Left renal cortex interstitium (tissue), 4 donors: ENCODE measurements at regions not wholly inside any gene's neighbourhood (a gene's known extent, or its start where the extent isn't known, plus 50 kb on each side); places are given as distances from the start of the nearest gene placed in this dataset.
A peak's percentile ranks its signal among the peaks of the same experiment; 100 is the strongest.

ENCODE experiments used
- DNase-seq, 4 donors: peaks; one replicate each; pipeline ENCODE4 v3.0.0-alpha.2; 2013; ENCODE audit warnings: low read depth in 4 of 4, low spot score in 2 of 4, missing footprints in 1 of 4

DNA sequence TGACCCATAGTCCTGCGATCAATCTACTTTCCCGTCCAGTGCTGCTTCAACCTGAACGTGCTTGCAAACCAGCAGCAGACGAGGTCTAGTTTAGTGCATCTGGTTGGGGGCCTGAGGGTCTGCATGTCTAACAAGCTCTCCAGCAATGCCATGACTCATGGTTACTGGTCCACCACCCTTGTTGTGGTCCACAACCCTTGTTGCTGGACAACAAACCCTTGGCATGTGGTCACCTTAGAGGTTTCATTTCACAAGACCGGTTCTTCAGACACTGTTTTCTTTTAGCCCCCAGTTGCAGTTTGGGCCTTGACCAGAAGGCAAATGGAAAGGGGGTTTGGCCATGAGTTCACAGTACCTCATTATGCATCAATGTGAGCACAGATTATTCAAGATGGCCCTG, 424.8 kb downstream of the QKI start:
- DNase-seq, result no peak

GRCh38 chr6:163837691-163838431, 423.3 kb downstream of the QKI start:
- peak; percentile 68 to 85 (median 80) for DNase-seq

- DNase-seq, result peak in 1 of 4 donors; percentile 20
Observed at GRCh38 chr6:163836876-163837690, 422.6 kb downstream of the QKI start.

DNA sequence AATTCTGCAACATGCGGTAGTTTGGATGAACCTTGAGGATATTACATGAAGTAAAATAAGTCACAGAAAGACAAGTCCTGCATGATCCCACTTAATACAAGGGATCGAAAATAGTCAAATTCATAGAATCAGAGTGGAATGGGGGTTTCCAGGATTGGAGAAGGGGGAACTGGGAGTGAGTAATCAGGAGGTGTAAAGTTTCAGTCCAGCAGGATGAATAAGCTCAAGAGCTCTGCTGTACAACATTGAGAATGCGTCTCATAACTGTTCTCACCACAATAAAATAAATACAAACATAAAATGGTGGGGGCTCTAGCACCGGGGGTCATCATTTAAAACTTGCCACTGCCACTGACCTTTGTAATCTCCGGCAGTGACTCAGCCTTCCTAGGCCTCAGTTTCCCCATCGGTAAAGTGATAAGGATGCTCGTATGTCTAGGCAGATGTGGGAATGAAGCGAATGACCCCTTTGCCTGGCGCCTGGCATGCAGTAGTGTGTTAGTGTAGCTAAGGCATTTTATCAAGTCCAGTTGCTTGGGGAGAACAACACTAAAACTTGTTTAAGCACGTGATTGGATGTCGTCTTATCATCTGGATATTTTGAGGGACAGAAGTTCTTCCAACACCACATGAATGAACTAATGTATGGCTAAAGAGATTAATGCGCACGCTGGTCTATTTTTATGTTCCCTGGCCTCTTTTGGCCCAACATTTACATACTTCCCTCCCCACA, 421.1 kb downstream of the QKI start:
- DNase-seq, result no peak

DNA sequence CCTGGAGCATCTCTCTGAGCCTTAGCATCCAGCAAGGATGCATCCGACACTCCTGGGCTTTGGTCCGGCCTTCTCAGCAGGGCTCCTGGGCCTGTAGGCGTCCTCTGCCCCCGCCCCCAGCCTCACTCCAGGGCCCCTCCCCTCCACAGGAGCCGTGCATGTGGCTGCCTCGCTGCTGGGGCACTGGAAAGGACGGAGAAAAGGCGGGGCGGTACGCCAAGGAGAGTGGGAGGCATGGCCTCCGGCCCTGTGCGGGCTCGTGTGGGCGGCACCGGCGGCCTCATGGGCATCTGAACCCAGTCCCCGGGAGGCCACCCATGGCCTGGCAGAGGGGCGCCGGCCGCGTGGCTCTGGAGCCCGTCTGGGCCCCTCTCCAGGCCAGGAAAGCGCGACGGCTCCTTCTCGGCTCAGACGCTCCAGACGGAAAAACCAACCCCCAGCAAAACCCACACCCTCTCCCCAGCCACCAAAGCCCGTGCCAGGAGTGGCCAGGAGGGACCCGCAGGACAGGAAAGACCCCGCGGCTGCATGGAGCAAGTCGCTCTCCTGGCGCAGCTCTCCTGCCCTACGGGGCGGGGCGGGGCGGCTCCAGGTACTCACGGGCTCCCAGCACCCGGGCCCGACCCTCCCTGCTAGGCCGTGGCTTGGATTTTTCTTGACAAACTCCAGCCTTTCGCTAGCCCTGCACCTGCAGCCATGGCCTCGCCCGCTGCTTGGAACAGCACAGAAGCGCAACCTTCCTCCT, 419.9 kb downstream of the QKI start:
- no peak for DNase-seq

DNA sequence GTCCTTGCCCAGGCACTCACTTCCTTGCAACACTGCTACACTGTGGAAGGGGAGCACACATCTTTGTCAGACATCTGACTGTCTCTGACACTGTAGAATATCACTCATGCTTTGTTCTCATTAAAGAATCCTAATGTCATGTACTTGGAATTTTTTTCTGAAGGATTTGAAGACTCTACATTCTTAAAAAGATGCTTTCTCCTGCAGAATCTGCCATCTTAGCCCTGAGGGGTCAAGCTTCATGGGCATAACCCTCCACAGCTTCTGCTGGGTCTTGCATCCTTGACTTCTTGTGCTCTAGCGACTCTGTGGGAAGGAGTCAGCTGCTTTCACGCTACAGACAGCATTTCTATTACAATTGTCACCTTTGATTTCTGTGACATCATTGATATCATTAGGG, 417.2 kb downstream of the QKI start:
- no peak for DNase-seq

DNA sequence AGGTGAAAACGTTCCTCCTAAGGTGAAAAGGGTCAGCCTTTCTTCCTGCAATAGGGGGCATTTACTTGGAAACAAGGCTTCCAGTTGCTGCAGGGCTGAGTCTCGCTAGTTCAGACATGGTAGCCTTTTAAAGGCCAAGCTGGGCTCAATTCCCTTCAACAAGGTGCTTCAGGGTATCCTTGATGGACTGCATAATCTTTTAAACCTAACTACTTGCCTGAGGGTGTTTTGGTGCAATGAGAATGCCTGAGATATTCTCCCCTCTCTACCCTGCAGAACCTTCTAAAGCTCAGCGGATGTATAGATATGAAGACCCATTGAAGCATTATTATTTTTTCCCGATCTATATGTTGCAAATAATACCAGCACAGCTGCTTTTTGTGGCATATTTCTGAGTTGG, 416.1 kb downstream of the QKI start:
- DNase-seq, result no peak

DNA sequence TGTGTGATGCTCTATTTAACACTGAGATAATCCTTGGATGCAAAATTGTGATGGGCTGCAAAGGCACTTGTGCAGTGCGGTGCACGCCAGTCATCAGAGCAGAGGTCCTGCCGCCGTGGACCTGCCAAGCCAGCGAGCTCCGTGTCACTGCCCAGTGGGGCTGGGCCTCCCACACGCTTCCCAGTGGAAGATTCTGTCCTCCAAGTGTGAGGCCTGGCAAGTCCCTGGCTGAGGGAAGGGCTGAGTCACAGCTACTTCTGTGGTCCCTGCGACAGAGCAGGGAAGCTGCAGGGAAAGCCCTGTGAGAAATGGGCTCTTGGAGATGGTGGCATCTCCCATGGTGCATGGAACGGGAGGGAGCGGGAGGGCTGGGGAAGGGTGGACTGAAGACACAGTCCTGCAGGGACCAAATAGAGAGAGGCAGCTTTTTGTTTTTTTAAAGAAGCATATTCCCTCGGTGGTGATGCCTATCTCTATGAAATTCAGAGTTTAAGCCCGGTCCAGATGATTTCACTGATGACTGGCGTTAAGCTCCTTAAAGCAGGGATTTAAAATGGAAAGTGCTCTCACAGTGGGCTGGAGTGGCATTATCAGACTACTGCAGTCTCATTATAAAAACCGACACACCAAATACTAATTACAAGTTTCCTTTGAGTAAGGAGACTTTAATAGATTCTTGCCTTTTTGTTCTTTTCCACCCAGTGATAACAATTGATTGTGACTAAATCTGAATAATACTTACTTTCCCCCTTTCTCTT, 413.7 kb downstream of the QKI start:
- DNase-seq, result no peak

GRCh38 chr6:163827143-163827542, 412.6 kb downstream of the QKI start:
- DNase-seq, result no peak

- DNase-seq, result no peak
Observed at GRCh38 chr6:163826629-163827028, 412.1 kb downstream of the QKI start.

DNA sequence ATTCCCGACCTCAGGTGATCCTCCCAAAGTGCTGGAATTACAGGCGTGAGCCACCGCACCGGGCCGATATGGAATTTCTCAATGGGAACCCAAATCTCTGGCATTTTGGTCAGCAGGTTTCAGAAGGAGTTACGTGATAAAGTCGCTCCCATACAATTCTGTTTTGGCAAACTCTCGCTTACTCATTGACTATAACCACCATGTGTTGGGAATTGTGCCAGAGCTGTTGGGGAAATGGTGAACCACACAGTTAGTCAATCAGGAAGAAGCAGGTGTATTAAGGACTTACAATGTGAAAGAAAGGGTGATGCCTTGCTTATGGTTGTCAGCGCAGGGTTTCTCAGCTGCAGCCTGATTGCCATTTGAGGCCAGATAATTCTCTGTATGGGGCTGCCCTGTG, 410.5 kb downstream of the QKI start:
- DNase-seq, result no peak

DNA sequence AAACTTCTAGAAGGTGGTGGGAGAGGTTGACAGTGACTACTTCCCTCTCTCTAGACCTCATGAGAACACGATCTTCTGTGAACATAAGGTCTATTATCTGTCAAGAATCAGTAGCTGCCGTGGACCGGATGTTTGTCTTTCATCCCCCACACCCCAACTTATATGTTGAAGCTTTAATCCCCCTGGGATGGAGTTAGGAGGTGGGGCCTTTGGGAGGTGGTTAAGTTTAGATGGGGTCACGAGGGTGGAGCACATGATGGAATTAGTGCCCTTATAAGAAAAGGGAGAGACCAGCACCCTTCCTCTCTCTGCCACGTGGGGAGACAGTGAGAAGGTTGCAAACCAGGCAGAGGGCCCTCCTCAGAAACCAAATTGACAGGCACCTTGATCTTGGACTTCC, 409.1 kb downstream of the QKI start:
- DNase-seq, result no peak

DNA sequence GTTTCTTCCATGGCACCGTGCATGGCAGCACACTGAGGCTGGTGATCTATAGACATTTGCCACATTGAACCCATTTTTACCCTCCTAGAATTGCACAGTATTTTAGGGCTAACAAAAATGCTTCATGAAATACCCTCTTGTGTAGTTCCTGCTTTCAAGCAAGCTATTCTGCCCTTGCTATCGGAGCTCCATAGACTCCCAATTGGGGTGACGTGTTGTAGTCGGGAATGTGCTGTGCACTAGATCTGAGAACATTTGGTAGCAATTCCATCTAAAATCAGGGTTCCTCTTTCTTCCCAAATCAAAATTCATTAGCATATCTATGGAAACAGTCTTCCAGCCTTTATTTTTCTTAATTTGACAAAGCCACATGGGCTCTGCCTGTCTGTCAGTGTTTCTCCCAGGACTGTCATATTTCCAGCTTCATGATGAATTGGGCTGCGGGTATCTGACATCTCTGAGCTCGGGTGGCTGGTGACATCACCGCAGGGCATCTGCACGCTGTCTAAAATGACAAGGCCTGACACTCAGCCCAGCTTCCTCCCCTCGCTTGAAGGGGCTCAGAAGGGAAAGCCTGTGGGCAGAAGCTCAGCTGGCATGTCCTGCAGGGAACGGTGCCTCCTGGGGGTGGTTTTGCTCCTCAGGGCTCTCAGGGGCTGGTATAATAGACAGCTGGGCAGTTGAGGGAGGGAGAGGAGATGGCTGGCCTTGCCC, 406.4 kb downstream of the QKI start:
- DNase-seq, result no peak

- DNase-seq, result no peak
Observed at GRCh38 chr6:163820171-163820570, 405.7 kb downstream of the QKI start.

GRCh38 chr6:163818719-163819118, 404.2 kb downstream of the QKI start:
- DNase-seq, result no peak

DNA sequence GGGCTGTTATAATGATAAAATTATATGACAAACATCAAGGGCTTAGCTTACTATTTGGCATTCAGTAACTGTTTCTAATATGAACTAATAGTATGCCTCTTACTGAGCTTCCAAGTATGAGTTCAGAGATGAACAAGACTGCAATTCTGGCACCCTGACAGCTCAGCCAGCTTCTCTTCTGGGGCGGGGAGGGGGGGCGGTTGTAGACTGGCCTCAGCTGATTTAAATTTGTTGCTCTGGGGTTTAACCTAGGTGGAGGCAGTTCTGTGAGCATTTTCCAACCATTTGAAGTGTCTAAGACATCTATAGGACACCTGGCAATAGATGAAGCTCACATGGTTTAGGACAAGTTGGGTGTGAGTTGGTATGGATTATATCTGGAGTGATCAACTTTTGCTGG, 401.9 kb downstream of the QKI start:
- no peak for DNase-seq

DNA sequence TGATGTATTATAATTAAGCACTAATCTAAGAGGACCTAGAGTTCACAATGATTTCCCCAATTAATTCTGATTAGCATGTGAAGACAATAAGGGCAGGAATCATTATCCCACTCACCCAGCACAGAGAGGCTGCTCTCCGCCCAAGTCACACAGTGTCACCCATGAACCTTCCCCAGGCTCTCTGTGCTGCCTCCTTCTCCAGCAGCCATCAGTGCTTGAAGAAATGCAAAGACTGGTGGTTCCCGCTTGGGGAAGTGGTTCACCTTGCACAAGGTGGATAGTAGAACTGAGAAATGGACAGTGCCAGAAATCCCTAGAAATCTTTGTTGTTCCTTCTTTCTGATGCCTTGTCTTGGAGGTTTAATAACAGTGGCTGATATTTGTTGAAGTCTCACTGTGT, 401.3 kb downstream of the QKI start:
- no peak for DNase-seq

DNA sequence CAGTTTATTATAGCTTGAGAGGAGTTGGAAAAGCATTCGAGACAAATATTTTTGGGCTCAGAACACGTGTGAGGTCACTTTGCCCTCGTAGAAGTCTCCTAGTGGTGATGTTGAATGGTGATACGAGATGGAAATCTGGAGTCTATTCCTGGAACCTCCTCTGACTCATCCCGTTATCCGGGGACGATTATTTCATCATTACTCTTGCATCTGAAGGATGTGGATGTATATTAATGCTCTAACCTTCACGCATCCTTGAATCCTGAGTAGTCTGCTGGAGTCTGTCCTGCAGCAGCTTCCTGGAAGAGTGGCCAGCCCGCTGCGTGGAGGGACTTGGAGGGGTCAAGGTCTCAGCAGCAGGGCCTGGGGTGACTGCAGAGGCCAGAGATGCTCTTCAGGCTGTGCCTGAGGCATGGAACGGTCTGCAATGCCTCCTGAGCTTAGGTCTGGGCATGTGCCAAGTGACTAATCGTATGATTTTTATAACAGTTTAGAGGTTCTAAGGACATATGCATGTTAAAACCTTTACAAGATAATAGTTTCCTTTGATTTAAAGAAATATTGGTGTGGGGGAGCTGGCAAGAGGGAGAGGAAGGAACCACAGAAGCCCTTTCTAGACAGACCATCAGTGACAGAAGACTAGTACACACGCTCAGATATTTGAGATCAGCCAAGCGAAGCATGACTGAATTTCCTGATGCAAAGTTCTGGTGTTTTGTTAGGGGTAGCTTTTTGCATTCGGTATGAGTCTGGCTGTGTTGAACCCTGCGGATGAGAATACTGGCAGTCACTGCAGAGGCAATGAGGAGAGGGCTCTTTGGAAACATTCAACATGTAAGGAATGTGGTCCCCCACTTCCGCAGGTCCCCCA, 400.2 kb downstream of the QKI start:
- no peak for DNase-seq
